GM12878 (cell line): ENCODE measurements at regions not wholly inside any gene's neighbourhood (a gene's known extent, or its start where the extent isn't known, plus 50 kb on each side); places are given as distances from the start of the nearest gene placed in this dataset.
A peak's percentile ranks its signal among the peaks of the same experiment; 100 is the strongest.

ENCODE experiments used
- ATAC-seq: fragments of 200-7000 bp; cut with Tn5 transposase; 3 replicates; pipeline ENCODE4 v1.9.1; 2020; ENCODE audit warnings: mild to moderate bottlenecking, moderate library complexity
- BruUV-seq: library from RNA; stranded (reverse); fragments of 400-500 nt; replicated peaks from 2 replicates; lab custom pipeline; 2021; lab: Mats Ljungman, UMichigan
- CTCF ChIA-PET: fragments of 300-600 bp; sonication (Branson Sonifier 250); formaldehyde crosslinking; extraction: SDS; loops from one replicate; lab custom pipeline; 2021; ENCODE audit warnings: inconsistent platforms; lab: Yijun Ruan, JAX
- POLR2A ChIA-PET: fragments of 350-600 bp; formaldehyde crosslinking; extraction: SDS; loops from one replicate; lab custom pipeline; 2021; ENCODE audit warnings: inconsistent platforms; lab: Charles Lee
- RAD21 ChIA-PET: fragments of 300-600 bp; sonication (Branson Sonifier 250); formaldehyde crosslinking; loops from one replicate; lab custom pipeline; 2023; ENCODE audit warnings: antibody characterized with exemption; ENCODE audit not compliant: unreplicated experiment; lab: Charles Lee
- SMC1A ChIA-PET: fragments of 300-600 bp; sonication (Branson Sonifier 250); formaldehyde crosslinking; loops from one replicate; lab custom pipeline; 2023; ENCODE audit not compliant: unreplicated experiment, uncharacterized antibody; lab: Charles Lee
- DNase-seq: peaks from one replicate; pipeline ENCODE4 v3.0.0-alpha.2; 2011; ENCODE audit warnings: low read depth, low spot score
- FAIRE-seq: peaks from 3 replicates; lab custom pipeline; 2011; peaks lifted over from hg19 to GRCh38; lab: Jason Lieb, UNC
- H2AFZ ChIP-seq: 2 replicates; pipeline ENCODE4 v1.6.0; 2011; ENCODE audit warnings: low read depth, low read length, control low read depth; ENCODE audit not compliant: control insufficient read depth
- H3K27ac ChIP-seq: 2 replicates; pipeline ENCODE4 v1.5.1; 2011; ENCODE audit warnings: control low read depth; ENCODE audit not compliant: control insufficient read depth, insufficient read depth
- H3K27me3 ChIP-seq, 2 experiments: replicated peaks in 1 of 2; 2 replicates each; pipeline versions ENCODE4 v1.6.0 to v1.6.1; 2011; ENCODE audit warnings: low read length in 1 of 2; ENCODE audit not compliant: control insufficient read depth in 2 of 2, insufficient read depth in 2 of 2
- H3K36me3 ChIP-seq, 2 experiments: 2 replicates each; pipeline ENCODE4 v1.5.1; 2011; ENCODE audit warnings: low read length in 1 of 2; ENCODE audit not compliant: control insufficient read depth in 2 of 2, insufficient read depth in 2 of 2
- H3K4me1 ChIP-seq: 2 replicates; pipeline ENCODE4 v1.6.1; 2011; ENCODE audit warnings: mild to moderate bottlenecking, low read length, moderate library complexity, mixed read lengths; ENCODE audit not compliant: control insufficient read depth, insufficient read depth
- H3K4me2 ChIP-seq: 2 replicates; pipeline ENCODE4 v1.6.0; 2011; ENCODE audit warnings: control low read depth; ENCODE audit not compliant: control insufficient read depth, insufficient read depth
- H3K4me3 ChIP-seq: fragments of 200-600 bp; sonication (generic); 2 replicates; pipeline ENCODE4 v1.5.1; 2016
- H3K79me2 ChIP-seq: 2 replicates; pipeline ENCODE4 v1.6.0; 2011; ENCODE audit warnings: low read length; ENCODE audit not compliant: control insufficient read depth, insufficient read depth
- H3K9ac ChIP-seq: 2 replicates; pipeline ENCODE4 v1.8.0; 2011; ENCODE audit warnings: low read length, control low read depth, mixed read lengths; ENCODE audit not compliant: control insufficient read depth, insufficient read depth
- H3K9me3 ChIP-seq: replicated peaks from 3 replicates; pipeline ENCODE4 v1.5.1; 2011; ENCODE audit warnings: mild to moderate bottlenecking, low read length; ENCODE audit not compliant: control insufficient read depth, insufficient read depth
- H4K20me1 ChIP-seq: 2 replicates; pipeline ENCODE4 v1.6.0; 2011; ENCODE audit not compliant: control insufficient read depth, insufficient read depth
- BMI1 ChIP-seq: fragments of 450-650 bp; IDR thresholded peaks from 2 replicates; pipeline ENCODE4 v1.6.1; 2016; ENCODE audit warnings: mild to moderate bottlenecking, moderate library complexity, borderline replicate concordance
- CBX5 ChIP-seq: sonication (generic); IDR thresholded peaks from 2 replicates; pipeline ENCODE4 v1.6.1; 2016; ENCODE audit warnings: low read depth, moderate library complexity, mild to moderate bottlenecking, inconsistent platforms
- CREM ChIP-seq: IDR thresholded peaks from 2 replicates; pipeline ENCODE4 v1.6.1; 2014; ENCODE audit warnings: antibody characterized with exemption, low read depth
- PML ChIP-seq: IDR thresholded peaks from 2 replicates; pipeline ENCODE4 v1.6.1; 2012; ENCODE audit warnings: low read length, inconsistent platforms
- RB1 ChIP-seq: fragments of 450-650 bp; formaldehyde crosslinking; IDR thresholded peaks from 2 replicates; pipeline ENCODE4 v1.6.1; 2017; ENCODE audit warnings: mild to moderate bottlenecking, borderline replicate concordance
- RELA ChIP-seq: fragments of 450-650 bp; IDR thresholded peaks from 2 replicates; pipeline ENCODE4 v1.8.0; 2014; ENCODE audit warnings: borderline replicate concordance; ENCODE audit not compliant: partially characterized antibody
- RUNX3 ChIP-seq: IDR thresholded peaks from 2 replicates; pipeline ENCODE4 v1.6.1; 2012; ENCODE audit warnings: low read length, inconsistent platforms
- SMAD5 ChIP-seq: IDR thresholded peaks from 2 replicates; pipeline ENCODE4 v1.6.1; 2016; ENCODE audit warnings: antibody characterized with exemption, low read depth
- SMARCA5 ChIP-seq: fragments of 450-650 bp; IDR thresholded peaks from 2 replicates; pipeline ENCODE4 v1.6.1; 2017; ENCODE audit warnings: mild to moderate bottlenecking
- SRF ChIP-seq, 2 experiments: IDR thresholded peaks; 2 replicates each; pipeline ENCODE4 v1.6.1; 2011; ENCODE audit warnings: low read depth in 2 of 2, low read length in 2 of 2, mild to moderate bottlenecking in 1 of 2, moderate library complexity in 1 of 2
- TCF12 ChIP-seq: IDR thresholded peaks from 2 replicates; pipeline ENCODE4 v1.6.1; 2011; ENCODE audit warnings: low read depth, mild to moderate bottlenecking, low read length
- whole genome bisulfite sequencing: methylation state at CpG from one replicate; pipeline ENCODE4 v1.1.6; 2016; ENCODE audit warnings: low lambda C conversion rate; ENCODE audit not compliant: insufficient replicate concordance, insufficient coverage; ENCODE audit errors: missing lambda C conversion rate; 5-methylcytosine and 5-hydroxymethylcytosine counted together
- in situ Hi-C: fragments of 300-500 bp; cut with MboI; formaldehyde crosslinking; loops from 9 replicates; pipeline ENCODE4 v1.14.3; 2018; ENCODE audit warnings: mixed read lengths
- intact Hi-C: fragments of 100-400 bp; cut with micrococcal nuclease; formaldehyde crosslinking; loops from one replicate; pipeline ENCODE4 v1.14.2; 2022; ENCODE audit not compliant: unreplicated experiment
- TF ChIP-seq, protein P1 (sequence below): fragments of 450-650 bp; IDR thresholded peaks from 2 replicates; pipeline ENCODE4 v1.6.1; 2017; ENCODE audit warnings: mild to moderate bottlenecking, low read depth, inconsistent platforms; ENCODE audit not compliant: poor library complexity, severe bottlenecking
- TF ChIP-seq, protein P2 (sequence below): fragments of 450-650 bp; IDR thresholded peaks from 2 replicates; pipeline ENCODE4 v1.6.1; 2017; ENCODE audit warnings: antibody characterized with exemption, mild to moderate bottlenecking, moderate library complexity
- TF ChIP-seq, protein P3 (sequence below): fragments of 450-650 bp; IDR thresholded peaks from 2 replicates; pipeline ENCODE4 v1.6.1; 2018; ENCODE audit warnings: borderline replicate concordance, mild to moderate bottlenecking; ENCODE audit not compliant: partially characterized antibody

DNA sequence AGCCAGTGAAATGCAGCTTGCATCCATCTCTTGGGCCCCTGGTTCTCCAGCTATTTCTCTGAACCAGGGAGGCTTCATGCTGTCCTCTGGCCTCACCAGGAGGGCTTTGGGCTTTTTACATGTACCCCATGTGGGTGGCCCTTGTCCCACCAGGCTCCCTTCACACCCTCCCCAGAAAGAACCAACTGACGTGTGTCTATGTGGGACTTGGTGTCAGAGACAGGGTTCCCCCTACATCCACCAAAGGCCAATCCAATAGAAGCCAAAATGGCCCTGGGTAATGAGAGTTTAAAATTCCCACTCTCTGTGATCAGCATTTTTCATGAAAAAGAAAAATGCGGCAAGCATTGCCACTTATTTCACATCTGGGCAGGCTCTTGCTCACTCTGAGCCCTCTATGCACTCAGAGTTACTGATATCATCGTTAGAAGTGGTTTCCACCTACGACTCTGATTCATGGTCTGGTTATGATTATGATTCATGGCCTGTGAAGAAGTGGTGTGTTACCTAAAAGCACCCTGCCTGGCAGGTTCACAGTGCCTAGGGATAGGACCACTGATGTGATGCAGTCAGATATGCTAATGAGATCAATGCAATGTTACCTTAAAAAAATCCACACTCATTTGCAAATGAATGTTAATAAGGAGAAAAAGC is 133.5 kb downstream of the BUB3 start:
- ChIA-PET RAD21 (no interaction called here), POLR2A (no interaction called here), SMC1A (no interaction called here), CTCF (no interaction called here)
- in situ Hi-C loops (no loop called here), intact Hi-C loops (no loop called here)
- WGBS: 10% methylated on average over 4 of the region's 4 CpGs
- Histone ChIP-seq H3K4me1 (no peaks in the 10 kb centered on the region), H3K4me3 (no peak overlapping the region), H3K27ac (no peak overlapping the region), H4K20me1 (no peaks in the 10 kb centered on the region), H3K4me2 (no peak overlapping the region), H3K9ac (no peak overlapping the region), H3K27me3 (no peaks in the 10 kb centered on the region), H3K9me3 (no peaks in the 10 kb centered on the region; the same call in 1 of the 3 replicates), H3K79me2 (no peaks in the 10 kb centered on the region), H2AFZ (no peak overlapping the region), H3K36me3 (no peaks in the 10 kb centered on the region)
- ATAC-seq (peak; percentile 79), FAIRE-seq (no peak), DNase-seq (no peak)
- BruUV-seq: no TSS peak
- TF ChIP-seq BMI1 (no peak), SMAD5 (no peak), PML (no peak), TCF12 (no peak), RUNX3 (peak; percentile 90), CREM (peak; percentile 67), SMARCA5 (no peak), CBX5 (peak; percentile 83; the same call in 1 of the 2 replicates), RELA (no peak), SRF (IDR thresholded peaks at IDR 0.05; ENCODE audit: low read depth in 2 of 2, low read length in 2 of 2) (peak in 1 of 2 experiments; percentile 39; a peak in 1 of 4 replicates), RB1 (no peak)
- TF ChIP-seq, protein P1, sequence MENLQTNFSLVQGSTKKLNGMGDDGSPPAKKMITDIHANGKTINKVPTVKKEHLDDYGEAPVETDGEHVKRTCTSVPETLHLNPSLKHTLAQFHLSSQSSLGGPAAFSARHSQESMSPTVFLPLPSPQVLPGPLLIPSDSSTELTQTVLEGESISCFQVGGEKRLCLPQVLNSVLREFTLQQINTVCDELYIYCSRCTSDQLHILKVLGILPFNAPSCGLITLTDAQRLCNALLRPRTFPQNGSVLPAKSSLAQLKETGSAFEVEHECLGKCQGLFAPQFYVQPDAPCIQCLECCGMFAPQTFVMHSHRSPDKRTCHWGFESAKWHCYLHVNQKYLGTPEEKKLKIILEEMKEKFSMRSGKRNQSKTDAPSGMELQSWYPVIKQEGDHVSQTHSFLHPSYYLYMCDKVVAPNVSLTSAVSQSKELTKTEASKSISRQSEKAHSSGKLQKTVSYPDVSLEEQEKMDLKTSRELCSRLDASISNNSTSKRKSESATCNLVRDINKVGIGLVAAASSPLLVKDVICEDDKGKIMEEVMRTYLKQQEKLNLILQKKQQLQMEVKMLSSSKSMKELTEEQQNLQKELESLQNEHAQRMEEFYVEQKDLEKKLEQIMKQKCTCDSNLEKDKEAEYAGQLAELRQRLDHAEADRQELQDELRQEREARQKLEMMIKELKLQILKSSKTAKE: no peak
- TF ChIP-seq, protein P2, sequence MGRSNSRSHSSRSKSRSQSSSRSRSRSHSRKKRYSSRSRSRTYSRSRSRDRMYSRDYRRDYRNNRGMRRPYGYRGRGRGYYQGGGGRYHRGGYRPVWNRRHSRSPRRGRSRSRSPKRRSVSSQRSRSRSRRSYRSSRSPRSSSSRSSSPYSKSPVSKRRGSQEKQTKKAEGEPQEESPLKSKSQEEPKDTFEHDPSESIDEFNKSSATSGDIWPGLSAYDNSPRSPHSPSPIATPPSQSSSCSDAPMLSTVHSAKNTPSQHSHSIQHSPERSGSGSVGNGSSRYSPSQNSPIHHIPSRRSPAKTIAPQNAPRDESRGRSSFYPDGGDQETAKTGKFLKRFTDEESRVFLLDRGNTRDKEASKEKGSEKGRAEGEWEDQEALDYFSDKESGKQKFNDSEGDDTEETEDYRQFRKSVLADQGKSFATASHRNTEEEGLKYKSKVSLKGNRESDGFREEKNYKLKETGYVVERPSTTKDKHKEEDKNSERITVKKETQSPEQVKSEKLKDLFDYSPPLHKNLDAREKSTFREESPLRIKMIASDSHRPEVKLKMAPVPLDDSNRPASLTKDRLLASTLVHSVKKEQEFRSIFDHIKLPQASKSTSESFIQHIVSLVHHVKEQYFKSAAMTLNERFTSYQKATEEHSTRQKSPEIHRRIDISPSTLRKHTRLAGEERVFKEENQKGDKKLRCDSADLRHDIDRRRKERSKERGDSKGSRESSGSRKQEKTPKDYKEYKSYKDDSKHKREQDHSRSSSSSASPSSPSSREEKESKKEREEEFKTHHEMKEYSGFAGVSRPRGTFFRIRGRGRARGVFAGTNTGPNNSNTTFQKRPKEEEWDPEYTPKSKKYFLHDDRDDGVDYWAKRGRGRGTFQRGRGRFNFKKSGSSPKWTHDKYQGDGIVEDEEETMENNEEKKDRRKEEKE: no peak
- TF ChIP-seq, protein P3, sequence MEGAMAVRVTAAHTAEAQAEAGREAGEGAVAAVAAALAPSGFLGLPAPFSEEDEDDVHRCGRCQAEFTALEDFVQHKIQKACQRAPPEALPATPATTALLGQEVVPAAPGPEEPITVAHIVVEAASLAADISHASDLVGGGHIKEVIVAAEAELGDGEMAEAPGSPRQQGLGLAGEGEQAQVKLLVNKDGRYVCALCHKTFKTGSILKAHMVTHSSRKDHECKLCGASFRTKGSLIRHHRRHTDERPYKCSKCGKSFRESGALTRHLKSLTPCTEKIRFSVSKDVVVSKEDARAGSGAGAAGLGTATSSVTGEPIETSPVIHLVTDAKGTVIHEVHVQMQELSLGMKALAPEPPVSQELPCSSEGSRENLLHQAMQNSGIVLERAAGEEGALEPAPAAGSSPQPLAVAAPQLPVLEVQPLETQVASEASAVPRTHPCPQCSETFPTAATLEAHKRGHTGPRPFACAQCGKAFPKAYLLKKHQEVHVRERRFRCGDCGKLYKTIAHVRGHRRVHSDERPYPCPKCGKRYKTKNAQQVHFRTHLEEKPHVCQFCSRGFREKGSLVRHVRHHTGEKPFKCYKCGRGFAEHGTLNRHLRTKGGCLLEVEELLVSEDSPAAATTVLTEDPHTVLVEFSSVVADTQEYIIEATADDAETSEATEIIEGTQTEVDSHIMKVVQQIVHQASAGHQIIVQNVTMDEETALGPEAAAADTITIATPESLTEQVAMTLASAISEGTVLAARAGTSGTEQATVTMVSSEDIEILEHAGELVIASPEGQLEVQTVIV: no peak
